Trophoblast cell (in vitro differentiated cells and primary cell): ENCODE measurements at regions not wholly inside any gene's neighbourhood (a gene's known extent, or its start where the extent isn't known, plus 50 kb on each side); places are given as distances from the start of the nearest gene placed in this dataset.

Source experiments
- DNase-seq, 2 donors: peaks; one replicate each; pipeline ENCODE4 v3.0.0-alpha.2; 2016
- H2AFZ ChIP-seq: 2 replicates; pipeline ENCODE4 v1.6.1; 2013; ENCODE audit warnings: low read length, moderate library complexity, mild to moderate bottlenecking; ENCODE audit not compliant: insufficient read depth, poor library complexity
- H2AK5ac ChIP-seq: 2 replicates; pipeline ENCODE4 v1.6.1; 2013; ENCODE audit warnings: mild to moderate bottlenecking, low read length
- H2BK120ac ChIP-seq: 2 replicates; pipeline ENCODE4 v1.6.1; 2013; ENCODE audit warnings: low read length, mild to moderate bottlenecking, moderate library complexity; ENCODE audit not compliant: insufficient read depth, poor library complexity
- H2BK12ac ChIP-seq: 2 replicates; pipeline ENCODE4 v1.6.1; 2013; ENCODE audit warnings: mild to moderate bottlenecking, low read length, moderate library complexity
- H2BK5ac ChIP-seq: 2 replicates; pipeline ENCODE4 v1.6.1; 2013; ENCODE audit warnings: low read length, low read depth, moderate library complexity, mild to moderate bottlenecking; ENCODE audit not compliant: poor library complexity
- H3K14ac ChIP-seq: 2 replicates; pipeline ENCODE4 v1.6.1; 2013; ENCODE audit warnings: mild to moderate bottlenecking, low read length
- H3K18ac ChIP-seq: 2 replicates; pipeline ENCODE4 v1.6.1; 2013; ENCODE audit warnings: mild to moderate bottlenecking, low read length
- H3K23ac ChIP-seq: 2 replicates; pipeline ENCODE4 v1.6.1; 2013; ENCODE audit warnings: low read length
- H3K27ac ChIP-seq: 2 replicates; pipeline ENCODE4 v1.5.1; 2013; ENCODE audit warnings: low read depth, mild to moderate bottlenecking, inconsistent platforms, low read length, moderate library complexity
- H3K27me3 ChIP-seq: 2 replicates; pipeline ENCODE4 v1.6.1; 2013; ENCODE audit warnings: inconsistent platforms, mild to moderate bottlenecking, low read length, moderate library complexity; ENCODE audit not compliant: insufficient read depth
- H3K36me3 ChIP-seq, 2 experiments: 1 replicate in 1 of 2; 2 replicates in 1 of 2; pipeline ENCODE4 v1.6.1; 2013; ENCODE audit warnings: low read length in 2 of 2, mild to moderate bottlenecking in 2 of 2, moderate library complexity in 1 of 2; ENCODE audit not compliant: insufficient read depth in 2 of 2, control insufficient read depth in 1 of 2
- H3K4ac ChIP-seq: 2 replicates; pipeline ENCODE4 v1.6.1; 2013; ENCODE audit warnings: low read depth, mild to moderate bottlenecking, low read length, moderate library complexity
- H3K4me1 ChIP-seq, 2 experiments: 1 replicate in 1 of 2; 2 replicates in 1 of 2; pipeline ENCODE4 v1.6.1; 2013; ENCODE audit warnings: low read length in 2 of 2, mild to moderate bottlenecking in 2 of 2, moderate library complexity in 1 of 2; ENCODE audit not compliant: insufficient read depth in 2 of 2, control insufficient read depth in 1 of 2
- H3K4me2 ChIP-seq: 2 replicates; pipeline ENCODE4 v1.6.1; 2013; ENCODE audit warnings: inconsistent platforms, mild to moderate bottlenecking, low read length, moderate library complexity
- H3K4me3 ChIP-seq: 2 replicates; pipeline ENCODE4 v1.5.1; 2013; ENCODE audit warnings: mild to moderate bottlenecking, low read depth, low read length, inconsistent platforms
- H3K79me1 ChIP-seq: one replicate; pipeline ENCODE4 v1.6.1; 2013; ENCODE audit warnings: low read length
- H3K79me2 ChIP-seq: 2 replicates; pipeline ENCODE4 v1.6.1; 2013; ENCODE audit warnings: low read length, mild to moderate bottlenecking; ENCODE audit not compliant: control insufficient read depth, insufficient read depth, poor library complexity
- H3K9ac ChIP-seq: 2 replicates; pipeline ENCODE4 v1.6.1; 2013; ENCODE audit warnings: mild to moderate bottlenecking, low read length
- H3K9me3 ChIP-seq: 2 replicates; pipeline ENCODE4 v1.6.1; 2013; ENCODE audit warnings: low read depth, mild to moderate bottlenecking, control low read depth, inconsistent platforms, low read length; ENCODE audit not compliant: insufficient read depth
- H4K12ac ChIP-seq: 2 replicates; pipeline ENCODE4 v1.6.1; 2013; ENCODE audit warnings: low read depth, mild to moderate bottlenecking, low read length, moderate library complexity
- H4K8ac ChIP-seq: 2 replicates; pipeline ENCODE4 v1.6.1; 2013; ENCODE audit warnings: low read depth, mild to moderate bottlenecking, low read length, moderate library complexity
- H4K91ac ChIP-seq: one replicate; pipeline ENCODE4 v1.6.1; 2013; ENCODE audit warnings: low read depth, mild to moderate bottlenecking, low read length, moderate library complexity
- WGBS: extraction: QIAGEN DNeasy Blood & Tissue Kit; methylation state at CpG from one replicate; pipeline ENCODE4 v1.1.7; 2013; ENCODE audit warnings: missing lambda C conversion rate; ENCODE audit not compliant: insufficient read length, insufficient coverage; ENCODE audit errors: extremely low coverage; 5-methylcytosine and 5-hydroxymethylcytosine counted together

DNA sequence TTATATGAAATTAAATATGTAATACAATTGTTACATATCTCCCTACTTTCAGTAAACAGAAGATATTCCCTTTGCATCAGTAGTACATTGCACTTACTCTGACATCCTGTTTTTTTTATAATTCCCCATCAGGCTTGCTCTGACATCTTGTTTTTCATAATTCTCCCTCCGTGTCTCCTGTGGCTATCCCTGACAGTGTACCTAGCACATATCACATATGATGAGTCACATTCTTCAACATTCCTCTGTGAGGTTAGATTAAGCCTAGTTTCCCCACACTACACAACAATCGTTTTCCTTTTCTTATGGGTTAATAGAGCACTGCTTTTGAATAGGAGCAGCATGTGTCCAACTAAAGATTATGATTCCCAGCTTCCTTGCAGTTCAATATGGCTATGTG, 250.6 kb upstream of the NPVF start:
- Histone ChIP-seq H2AK5ac (no peak overlapping the region), H3K27ac (no peak overlapping the region), H3K9ac (no peak overlapping the region), H3K18ac (no peak overlapping the region), H4K12ac (no peak overlapping the region), H3K79me2 (no peaks in the 10 kb centered on the region), H3K14ac (no peak overlapping the region), H3K79me1 (no peaks in the 10 kb centered on the region), H4K91ac (no peak overlapping the region), H3K4ac (no peak overlapping the region), H2BK12ac (no peak overlapping the region), H2AFZ (no peak overlapping the region), H3K4me2 (no peak overlapping the region), H3K27me3 (no peaks in the 10 kb centered on the region), H2BK120ac (no peak overlapping the region), H3K4me3 (no peak overlapping the region), H3K36me3 (no peaks in the 10 kb centered on the region), H2BK5ac (no peak overlapping the region), H4K8ac (no peak overlapping the region), H3K9me3 (peaks cover 2% of the 10 kb centered on the region), H3K4me1 (peaks cover 0 to 2% of the 10 kb centered on the region in 2 experiments), H3K23ac (no peak overlapping the region)
- peak in 1 of 2 donors; percentile 23 for DNase-seq
- WGBS = no CpG with 5 or more reads among the region's 2 CpGs

DNA sequence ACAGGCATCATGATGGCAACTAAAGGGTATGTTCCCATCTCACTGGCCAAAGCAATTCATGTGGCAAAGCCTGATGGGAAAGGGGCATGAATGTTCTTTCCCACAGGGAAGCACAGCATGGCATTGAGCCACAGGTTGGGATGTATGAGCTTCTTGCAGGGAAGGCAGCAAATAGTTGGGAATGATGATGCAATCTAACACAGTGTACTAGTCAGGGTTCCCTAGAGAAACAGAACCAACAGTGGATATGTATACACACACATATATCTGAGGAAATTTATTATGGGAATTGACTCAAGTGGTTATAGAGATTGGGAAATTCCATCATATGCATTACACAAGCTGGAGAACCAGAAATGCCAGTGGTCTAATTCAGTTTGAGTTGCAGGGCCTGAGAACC, 253.6 kb upstream of the NPVF start:
- no peak overlapping the region for H4K12ac ChIP-seq
- H3K9me3 ChIP-seq = peaks cover 2% of the 10 kb centered on the region
- no peak for DNase-seq
- H3K36me3 ChIP-seq = no peaks in the 10 kb centered on the region
- H3K4me1 ChIP-seq = no peaks in the 10 kb centered on the region
- no peak overlapping the region for H4K8ac ChIP-seq
- H3K4ac ChIP-seq = no peak overlapping the region
- no peak overlapping the region for H3K27ac ChIP-seq
- no peak overlapping the region for H4K91ac ChIP-seq
- no peak overlapping the region for H3K4me3 ChIP-seq
- no peak overlapping the region for H3K18ac ChIP-seq
- H2AK5ac ChIP-seq = no peak overlapping the region
- H3K27me3 ChIP-seq = no peaks in the 10 kb centered on the region
- no peak overlapping the region for H2BK5ac ChIP-seq
- H2BK120ac ChIP-seq = no peak overlapping the region
- H3K14ac ChIP-seq = no peak overlapping the region
- H2AFZ ChIP-seq = no peak overlapping the region
- H3K4me2 ChIP-seq = no peak overlapping the region
- no peaks in the 10 kb centered on the region for H3K79me1 ChIP-seq
- no peak overlapping the region for H3K23ac ChIP-seq
- H3K79me2 ChIP-seq = no peaks in the 10 kb centered on the region
- H2BK12ac ChIP-seq = no peak overlapping the region
- H3K9ac ChIP-seq = no peak overlapping the region

DNA sequence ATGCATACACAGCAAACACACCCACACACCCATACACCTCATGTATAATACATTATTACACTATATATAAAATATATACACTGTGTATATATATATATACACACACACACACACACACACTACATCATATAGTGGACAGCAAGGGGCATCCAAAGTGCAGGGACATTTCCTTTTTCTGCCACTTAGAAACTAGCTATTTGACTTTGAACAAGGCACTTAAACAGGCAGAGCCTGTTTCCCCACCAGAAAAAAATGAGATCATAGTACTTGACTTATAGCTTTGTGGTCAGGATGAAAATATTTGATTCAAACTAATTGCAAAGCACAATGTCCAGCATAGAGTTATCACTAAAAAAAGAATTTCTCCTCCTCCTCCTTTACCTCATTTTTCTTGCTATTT, 254.3 kb upstream of the NPVF start:
- Histone ChIP-seq H3K9me3 (peaks cover 2% of the 10 kb centered on the region), H3K79me1 (no peaks in the 10 kb centered on the region), H3K14ac (no peak overlapping the region), H4K12ac (no peak overlapping the region), H4K91ac (no peak overlapping the region), H2BK120ac (no peak overlapping the region), H3K4me3 (no peak overlapping the region), H2BK12ac (no peak overlapping the region), H3K27me3 (no peaks in the 10 kb centered on the region), H3K4me2 (no peak overlapping the region), H3K18ac (no peak overlapping the region), H3K4ac (no peak overlapping the region), H4K8ac (no peak overlapping the region), H3K27ac (no peak overlapping the region), H3K79me2 (no peaks in the 10 kb centered on the region), H3K9ac (no peak overlapping the region), H3K36me3 (no peaks in the 10 kb centered on the region), H3K23ac (no peak overlapping the region), H3K4me1 (no peaks in the 10 kb centered on the region), H2AFZ (no peak overlapping the region), H2BK5ac (no peak overlapping the region), H2AK5ac (no peak overlapping the region)
- DNase-seq = no peak

DNA sequence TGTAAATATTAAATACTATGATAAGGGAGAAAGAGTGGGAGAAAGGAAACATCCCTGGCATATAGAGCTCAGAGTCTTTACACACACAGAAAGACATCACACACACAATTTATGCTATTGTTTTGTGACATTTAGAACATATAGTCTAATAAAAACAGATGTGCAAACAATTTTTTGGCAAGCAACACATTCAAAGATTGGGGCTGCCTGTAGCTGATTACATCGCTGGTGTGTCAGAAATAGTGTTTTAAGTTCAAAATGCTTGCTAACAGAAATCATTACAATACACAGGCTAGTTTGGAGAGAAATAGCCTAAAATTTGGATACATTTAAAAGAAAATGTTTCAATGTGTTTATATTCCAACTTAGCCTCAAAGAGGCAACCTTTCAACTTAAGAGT, 256.7 kb upstream of the NPVF start:
- Histone ChIP-seq H3K14ac (no peak overlapping the region), H4K8ac (no peak overlapping the region), H2BK120ac (no peak overlapping the region), H3K79me1 (no peaks in the 10 kb centered on the region), H3K4me3 (no peak overlapping the region), H2BK5ac (no peak overlapping the region), H3K79me2 (no peaks in the 10 kb centered on the region), H3K36me3 (no peaks in the 10 kb centered on the region), H3K9ac (no peak overlapping the region), H3K4me2 (no peak overlapping the region), H3K4ac (no peak overlapping the region), H3K27me3 (no peaks in the 10 kb centered on the region), H3K18ac (no peak overlapping the region), H2AK5ac (no peak overlapping the region), H3K23ac (no peak overlapping the region), H4K91ac (no peak overlapping the region), H2BK12ac (no peak overlapping the region), H3K27ac (no peak overlapping the region), H2AFZ (no peak overlapping the region), H4K12ac (no peak overlapping the region), H3K9me3 (peaks cover 2% of the 10 kb centered on the region), H3K4me1 (no peaks in the 10 kb centered on the region)
- DNase-seq = no peak
- WGBS = no CpG with 5 or more reads among the region's 1 CpG

DNA sequence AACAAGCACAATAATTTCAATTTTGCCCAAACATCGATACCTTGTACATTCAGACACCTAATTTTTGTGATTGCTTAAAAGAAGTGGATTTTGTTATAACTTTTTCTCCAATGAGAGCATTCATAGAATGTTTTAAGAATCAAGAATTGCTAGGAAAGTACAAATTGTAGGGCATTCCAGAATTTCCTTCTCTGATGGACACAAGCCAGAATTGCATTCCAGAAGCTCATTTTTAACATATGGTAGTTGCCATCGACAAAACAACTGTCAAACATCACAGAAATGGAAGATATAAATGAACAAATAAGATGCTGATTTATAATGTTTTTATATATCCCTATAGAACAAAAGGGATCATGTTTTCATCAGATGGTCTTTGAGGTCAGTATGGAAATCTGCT, 258.4 kb upstream of the NPVF start:
- H2AFZ ChIP-seq = no peak overlapping the region
- no peak overlapping the region for H3K4me2 ChIP-seq
- no peaks in the 10 kb centered on the region for H3K36me3 ChIP-seq
- no peak overlapping the region for H4K91ac ChIP-seq
- H3K9ac ChIP-seq = no peak overlapping the region
- no peak overlapping the region for H3K14ac ChIP-seq
- no peak overlapping the region for H4K8ac ChIP-seq
- no peak overlapping the region for H3K4ac ChIP-seq
- no peak overlapping the region for H4K12ac ChIP-seq
- H2BK120ac ChIP-seq = no peak overlapping the region
- H2AK5ac ChIP-seq = no peak overlapping the region
- no peaks in the 10 kb centered on the region for H3K79me1 ChIP-seq
- peaks cover 2% of the 10 kb centered on the region for H3K9me3 ChIP-seq
- WGBS = no CpG with 5 or more reads among the region's 2 CpGs
- no peaks in the 10 kb centered on the region for H3K79me2 ChIP-seq
- no peak overlapping the region for H2BK5ac ChIP-seq
- DNase-seq = no peak
- H3K27me3 ChIP-seq = no peaks in the 10 kb centered on the region
- H3K4me1 ChIP-seq = no peaks in the 10 kb centered on the region
- no peak overlapping the region for H2BK12ac ChIP-seq
- H3K23ac ChIP-seq = no peak overlapping the region
- no peak overlapping the region for H3K18ac ChIP-seq
- no peak overlapping the region for H3K4me3 ChIP-seq
- no peak overlapping the region for H3K27ac ChIP-seq
